C4-2B (cell line): ENCODE measurements at regions not wholly inside any gene's neighbourhood (a gene's known extent, or its start where the extent isn't known, plus 50 kb on each side); places are given as distances from the start of the nearest gene placed in this dataset.

Source experiments
- H3K27ac ChIP-seq: fragments of 450-650 bp; 2 replicates; pipeline ENCODE4 v1.5.1; 2017
- ZFX ChIP-seq: fragments of 450-650 bp; IDR thresholded peaks from 2 replicates; pipeline ENCODE4 v1.6.1; 2017
- TF ChIP-seq, protein P1 (sequence below): fragments of 450-650 bp; conservative IDR thresholded peaks from 2 replicates; pipeline ENCODE4 v1.5.1; 2017; ENCODE audit warnings: mild to moderate bottlenecking

GRCh38 chr5:87828545-87829216 is 416.0 kb upstream of the CCNH start:
- TF ChIP-seq, protein P1, sequence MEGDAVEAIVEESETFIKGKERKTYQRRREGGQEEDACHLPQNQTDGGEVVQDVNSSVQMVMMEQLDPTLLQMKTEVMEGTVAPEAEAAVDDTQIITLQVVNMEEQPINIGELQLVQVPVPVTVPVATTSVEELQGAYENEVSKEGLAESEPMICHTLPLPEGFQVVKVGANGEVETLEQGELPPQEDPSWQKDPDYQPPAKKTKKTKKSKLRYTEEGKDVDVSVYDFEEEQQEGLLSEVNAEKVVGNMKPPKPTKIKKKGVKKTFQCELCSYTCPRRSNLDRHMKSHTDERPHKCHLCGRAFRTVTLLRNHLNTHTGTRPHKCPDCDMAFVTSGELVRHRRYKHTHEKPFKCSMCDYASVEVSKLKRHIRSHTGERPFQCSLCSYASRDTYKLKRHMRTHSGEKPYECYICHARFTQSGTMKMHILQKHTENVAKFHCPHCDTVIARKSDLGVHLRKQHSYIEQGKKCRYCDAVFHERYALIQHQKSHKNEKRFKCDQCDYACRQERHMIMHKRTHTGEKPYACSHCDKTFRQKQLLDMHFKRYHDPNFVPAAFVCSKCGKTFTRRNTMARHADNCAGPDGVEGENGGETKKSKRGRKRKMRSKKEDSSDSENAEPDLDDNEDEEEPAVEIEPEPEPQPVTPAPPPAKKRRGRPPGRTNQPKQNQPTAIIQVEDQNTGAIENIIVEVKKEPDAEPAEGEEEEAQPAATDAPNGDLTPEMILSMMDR = no peak
- TF ChIP-seq ZFX = no peak
- no peak overlapping the region for H3K27ac ChIP-seq

- TF ChIP-seq ZFX = no peak
- TF ChIP-seq, protein P1 = no peak
- H3K27ac ChIP-seq = no peak overlapping the region
Measured at GRCh38 chr5:87827539-87827938, 414.8 kb upstream of the CCNH start.

- no peak overlapping the region for H3K27ac ChIP-seq
- no peak for TF ChIP-seq ZFX
- TF ChIP-seq, protein P1 = no peak
Measured at GRCh38 chr5:87826507-87826906, 413.8 kb upstream of the CCNH start.

DNA sequence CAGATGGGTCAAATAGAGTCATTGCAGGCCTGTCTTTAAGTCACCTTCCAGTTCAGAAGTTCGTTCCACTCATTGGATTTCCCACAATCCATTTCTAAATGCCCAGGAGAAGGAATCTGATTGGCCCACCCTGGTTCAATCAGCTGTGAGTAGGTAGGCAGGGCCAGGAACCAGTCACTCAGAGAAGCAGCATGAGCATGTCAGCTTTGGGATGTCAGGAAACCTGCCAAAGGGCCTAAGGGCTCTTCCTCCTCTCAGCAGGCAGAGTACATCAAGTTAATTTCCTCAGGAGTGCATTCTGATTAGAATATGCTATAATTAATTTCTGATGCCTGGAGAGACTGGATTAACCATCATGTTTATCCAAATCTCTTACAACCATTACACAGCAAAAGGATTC is 412.9 kb upstream of the CCNH start:
- H3K27ac ChIP-seq = no peak overlapping the region
- no peak for TF ChIP-seq ZFX
- TF ChIP-seq, protein P1 = no peak

DNA sequence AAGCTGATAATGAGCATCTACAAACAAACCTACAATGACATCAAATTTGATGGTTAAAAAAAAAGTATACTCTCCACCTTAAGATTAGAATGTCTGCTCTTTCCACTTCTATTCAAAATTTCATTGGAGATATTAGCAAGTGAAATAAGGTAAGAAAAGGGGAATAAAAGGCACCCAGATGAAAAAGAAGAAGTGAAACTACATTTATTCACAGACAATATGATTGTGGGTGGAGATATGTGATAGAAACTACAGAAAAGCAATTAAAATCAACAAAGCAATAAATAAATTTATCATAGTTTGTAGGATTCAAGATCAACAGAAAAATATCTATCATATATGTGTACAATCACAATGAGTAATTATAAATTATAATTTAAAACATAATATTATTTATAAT is 395.1 kb upstream of the CCNH start:
- no peak for TF ChIP-seq ZFX
- TF ChIP-seq, protein P1 = no peak
- no peak overlapping the region for H3K27ac ChIP-seq

DNA sequence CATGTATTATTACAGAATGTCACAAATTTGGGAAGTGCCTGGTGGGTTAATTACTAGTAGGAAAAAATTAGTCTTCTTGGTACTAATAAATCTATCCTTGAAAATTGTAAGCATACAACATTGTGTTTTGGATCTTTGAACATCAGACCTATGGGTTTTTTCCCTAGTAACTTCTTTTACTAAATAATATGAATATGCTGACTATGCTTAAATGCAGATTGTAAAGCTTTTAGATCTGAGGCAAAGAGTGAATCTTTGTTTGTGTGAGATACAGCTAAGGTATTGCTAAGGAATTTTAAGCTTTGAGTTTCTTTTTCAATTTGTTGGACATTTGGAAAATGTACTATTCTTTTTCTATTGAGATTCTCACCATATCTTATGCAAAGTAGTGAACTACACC is 390.6 kb upstream of the CCNH start:
- no peak overlapping the region for H3K27ac ChIP-seq
- TF ChIP-seq, protein P1 = no peak
- TF ChIP-seq ZFX = no peak

- TF ChIP-seq, protein P1 = no peak
- TF ChIP-seq ZFX = no peak
- H3K27ac ChIP-seq = no peak overlapping the region
Measured at GRCh38 chr5:87791869-87792268, 379.1 kb upstream of the CCNH start.
